Activated CD8-positive, alpha-beta T cell treated with anti-CD3 and anti-CD28 coated beads for 36 hours (primary cell): ENCODE measurements at regions not wholly inside any gene's neighbourhood (a gene's known extent, or its start where the extent isn't known, plus 50 kb on each side); places are given as distances from the start of the nearest gene placed in this dataset.
A peak's percentile ranks its signal among the peaks of the same experiment; 100 is the strongest.

Experiments
- ATAC-seq: fragments of 200-7000 bp; cut with Tn5 transposase; one replicate; pipeline ENCODE4 v1.10.0; 2021; ENCODE audit warnings: mild to moderate bottlenecking, moderate library complexity
- CTCF ChIA-PET: fragments of 350-600 bp; sonication (Branson Sonifier 250); formaldehyde crosslinking; loops from one replicate; lab custom pipeline; 2021; ENCODE audit warnings: antibody characterized with exemption; lab: Charles Lee
- POLR2A ChIA-PET: fragments of 350-600 bp; sonication (Branson Sonifier 250); formaldehyde crosslinking; loops from one replicate; lab custom pipeline; 2021; ENCODE audit warnings: antibody characterized with exemption; lab: Charles Lee
- DNase-seq: peaks from one replicate; pipeline ENCODE4 v3.0.0-alpha.2; 2020
- H3K27ac Mint-ChIP-seq: one replicate; pipeline ENCODE4 v1.8.0; 2021; ENCODE audit warnings: mild to moderate bottlenecking, mixed read lengths
- H3K27me3 Mint-ChIP-seq: one replicate; pipeline ENCODE4 v1.8.0; 2021; ENCODE audit warnings: mixed read lengths
- H3K36me3 Mint-ChIP-seq: one replicate; pipeline ENCODE4 v1.8.0; 2021; ENCODE audit warnings: low read depth, mixed read lengths
- H3K4me1 Mint-ChIP-seq: one replicate; pipeline ENCODE4 v1.8.0; 2021; ENCODE audit warnings: low read depth, mixed read lengths
- H3K4me3 Mint-ChIP-seq: one replicate; pipeline ENCODE4 v1.8.0; 2021; ENCODE audit warnings: mild to moderate bottlenecking, moderate library complexity, mixed read lengths
- H3K9me3 Mint-ChIP-seq: one replicate; pipeline ENCODE4 v1.8.0; 2021; ENCODE audit warnings: mixed read lengths
- intact Hi-C: fragments of 100-400 bp; cut with micrococcal nuclease; formaldehyde crosslinking; loops from one replicate; pipeline ENCODE4 v1.10.0; 2022
- TF ChIP-seq, protein P1 (sequence below): fragments of 200-600 bp; IDR thresholded peaks from one replicate; pipeline ENCODE4 v1.8.0; 2022; ENCODE audit warnings: antibody characterized with exemption, mild to moderate bottlenecking

DNA sequence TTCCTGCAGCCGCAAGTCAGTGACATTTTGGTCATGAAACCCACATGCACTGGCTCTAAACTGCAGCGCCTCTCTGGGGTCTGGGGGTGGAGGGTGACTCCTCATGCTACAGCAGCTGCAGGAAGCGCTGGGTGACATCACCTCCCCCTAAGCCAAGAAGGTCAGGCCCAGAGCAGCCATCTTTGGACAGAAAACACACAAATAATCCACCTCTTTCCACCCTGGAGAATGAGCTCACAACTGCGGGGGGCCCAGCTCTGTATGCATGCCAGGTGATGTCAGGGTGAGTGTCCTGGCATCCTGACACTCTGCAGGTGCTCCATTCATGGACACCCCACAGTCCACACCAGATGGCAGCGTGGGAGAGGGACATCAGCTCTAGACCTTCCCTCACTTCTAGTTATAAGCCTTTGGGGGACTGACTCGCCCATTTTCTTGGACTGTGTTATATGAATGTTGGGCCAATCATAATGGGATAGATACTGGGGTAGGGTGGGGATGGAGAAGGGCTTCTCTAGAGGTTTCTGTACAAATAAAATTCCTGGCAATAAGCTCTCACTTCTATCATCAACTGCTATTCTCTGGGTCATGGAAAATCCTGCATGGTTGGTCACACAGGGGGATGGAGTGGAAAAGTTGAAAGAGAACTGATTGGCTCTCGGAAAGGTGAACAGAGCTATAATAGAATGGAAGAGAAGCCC is 70.7 kb upstream of the THBS1 start:
- Mint-ChIP-seq H3K27ac (no peak overlapping the region), H3K27me3 (peaks cover 5% of the 10 kb centered on the region), H3K36me3 (no peaks in the 10 kb centered on the region), H3K4me3 (no peak overlapping the region), H3K4me1 (no peaks in the 10 kb centered on the region), H3K9me3 (peaks cover 6% of the 10 kb centered on the region)
- ATAC-seq: no peak
- TF ChIP-seq, protein P1, sequence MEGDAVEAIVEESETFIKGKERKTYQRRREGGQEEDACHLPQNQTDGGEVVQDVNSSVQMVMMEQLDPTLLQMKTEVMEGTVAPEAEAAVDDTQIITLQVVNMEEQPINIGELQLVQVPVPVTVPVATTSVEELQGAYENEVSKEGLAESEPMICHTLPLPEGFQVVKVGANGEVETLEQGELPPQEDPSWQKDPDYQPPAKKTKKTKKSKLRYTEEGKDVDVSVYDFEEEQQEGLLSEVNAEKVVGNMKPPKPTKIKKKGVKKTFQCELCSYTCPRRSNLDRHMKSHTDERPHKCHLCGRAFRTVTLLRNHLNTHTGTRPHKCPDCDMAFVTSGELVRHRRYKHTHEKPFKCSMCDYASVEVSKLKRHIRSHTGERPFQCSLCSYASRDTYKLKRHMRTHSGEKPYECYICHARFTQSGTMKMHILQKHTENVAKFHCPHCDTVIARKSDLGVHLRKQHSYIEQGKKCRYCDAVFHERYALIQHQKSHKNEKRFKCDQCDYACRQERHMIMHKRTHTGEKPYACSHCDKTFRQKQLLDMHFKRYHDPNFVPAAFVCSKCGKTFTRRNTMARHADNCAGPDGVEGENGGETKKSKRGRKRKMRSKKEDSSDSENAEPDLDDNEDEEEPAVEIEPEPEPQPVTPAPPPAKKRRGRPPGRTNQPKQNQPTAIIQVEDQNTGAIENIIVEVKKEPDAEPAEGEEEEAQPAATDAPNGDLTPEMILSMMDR: no peak
- ChIA-PET POLR2A (interaction anchor here (0.7 kb wide), 1 partner anchor 46 kb away, joined by 4 read pairs; no protein-coding TSS in a partner anchor), CTCF (interaction anchor here (1.2 kb wide), 1 partner anchor 693 kb away, joined by 3 read pairs; no protein-coding TSS in a partner anchor)
- intact Hi-C loops: no loop called here
- peak; percentile 9 for DNase-seq

DNA sequence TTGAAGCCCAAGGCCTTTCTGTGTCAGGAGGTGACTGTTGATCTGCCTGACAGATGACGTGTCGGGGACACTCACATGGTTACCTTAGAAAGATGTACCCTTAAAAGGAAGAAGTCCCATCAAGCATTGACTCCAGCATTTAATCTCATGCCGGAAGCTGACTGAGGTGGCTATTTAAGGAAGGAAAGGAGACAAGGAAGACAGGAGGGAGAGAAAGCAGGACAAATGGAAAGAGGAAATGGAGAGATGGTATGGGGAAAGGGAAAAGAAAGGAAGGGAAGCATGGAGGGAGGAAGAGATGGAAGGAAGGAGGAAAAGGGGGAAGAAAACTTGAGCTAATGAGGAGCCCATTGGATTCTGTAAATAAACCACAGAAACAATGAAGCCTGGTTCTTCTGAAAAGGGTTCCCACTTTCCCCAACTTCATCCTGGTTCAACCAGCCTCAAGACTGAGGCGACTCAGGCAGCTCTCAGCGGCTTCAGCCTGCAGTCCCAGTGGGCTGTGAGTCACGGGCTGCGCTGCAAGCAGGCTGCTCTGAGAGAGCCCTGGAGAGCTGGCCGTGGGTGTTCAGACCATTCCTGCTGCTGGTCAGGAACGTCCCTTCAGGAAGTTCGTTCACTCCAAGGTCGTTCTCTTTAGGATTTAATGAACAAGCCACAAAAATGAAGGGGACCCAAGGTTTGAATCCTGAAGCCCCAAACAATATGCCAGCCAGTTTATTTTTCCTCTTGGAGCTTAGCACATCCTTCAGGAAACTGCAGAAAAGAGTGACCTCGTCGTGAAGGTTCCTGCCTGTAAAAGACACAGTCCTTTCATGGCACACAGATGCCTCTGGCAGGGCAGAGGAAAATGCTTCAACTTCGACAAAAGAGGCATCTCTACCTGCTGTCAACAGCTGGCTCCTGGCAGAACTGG is 69.6 kb upstream of the THBS1 start:
- ChIA-PET CTCF (interaction anchor here (1.2 kb wide), 1 partner anchor 694 kb away, joined by 3 read pairs; no protein-coding TSS in a partner anchor), POLR2A (interaction anchor here (0.7 kb wide), 1 partner anchor 47 kb away, joined by 4 read pairs; no protein-coding TSS in a partner anchor)
- TF ChIP-seq, protein P1: no peak
- DNase-seq (no peak), ATAC-seq (no peak)
- Mint-ChIP-seq H3K4me3 (no peak overlapping the region), H3K27ac (no peak overlapping the region), H3K27me3 (peaks cover 6% of the 10 kb centered on the region), H3K4me1 (no peaks in the 10 kb centered on the region), H3K36me3 (no peaks in the 10 kb centered on the region), H3K9me3 (peaks cover 7% of the 10 kb centered on the region)
- intact Hi-C loops: no loop called here

DNA sequence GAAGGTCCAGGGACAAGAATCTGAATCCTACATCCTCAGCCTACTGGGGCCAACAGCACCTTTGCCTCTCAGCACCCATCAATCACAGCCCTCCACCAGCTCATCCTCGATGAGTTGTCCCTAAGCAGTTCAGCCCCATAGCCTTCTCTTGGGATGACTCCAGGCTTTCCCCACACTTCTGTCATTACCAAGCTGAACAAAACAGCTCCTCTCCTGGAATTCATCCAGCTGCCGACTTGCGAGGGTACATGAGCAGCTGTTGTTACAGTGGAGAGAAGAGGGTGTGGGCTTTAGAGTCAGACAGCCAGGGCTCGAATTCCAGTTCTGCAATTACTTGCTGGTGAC is 69.0 kb upstream of the THBS1 start:
- DNase-seq (no peak), ATAC-seq (no peak)
- H3K27me3 Mint-ChIP-seq: peaks cover 9% of the 10 kb centered on the region
- no peaks in the 10 kb centered on the region for H3K36me3 Mint-ChIP-seq
- H3K9me3 Mint-ChIP-seq: peaks cover 7% of the 10 kb centered on the region
- ChIA-PET POLR2A (no interaction called here), CTCF (no interaction called here)
- no peaks in the 10 kb centered on the region for H3K4me1 Mint-ChIP-seq
- H3K27ac Mint-ChIP-seq: no peak overlapping the region
- TF ChIP-seq, protein P1: no peak
- intact Hi-C loops: no loop called here
- H3K4me3 Mint-ChIP-seq: no peak overlapping the region

- Mint-ChIP-seq H3K27me3 (peaks cover 9% of the 10 kb centered on the region), H3K9me3 (peaks cover 7% of the 10 kb centered on the region), H3K4me3 (no peak overlapping the region), H3K4me1 (no peaks in the 10 kb centered on the region), H3K36me3 (no peaks in the 10 kb centered on the region), H3K27ac (no peak overlapping the region)
- ATAC-seq (no peak), DNase-seq (no peak)
- intact Hi-C loops: no loop called here
- CTCF ChIA-PET: no interaction called here
- TF ChIP-seq, protein P1: no peak
- POLR2A ChIA-PET: no interaction called here
These were observed 68.2 kb upstream of the THBS1 start for GRCh38 chr15:39512643-39513042.

DNA sequence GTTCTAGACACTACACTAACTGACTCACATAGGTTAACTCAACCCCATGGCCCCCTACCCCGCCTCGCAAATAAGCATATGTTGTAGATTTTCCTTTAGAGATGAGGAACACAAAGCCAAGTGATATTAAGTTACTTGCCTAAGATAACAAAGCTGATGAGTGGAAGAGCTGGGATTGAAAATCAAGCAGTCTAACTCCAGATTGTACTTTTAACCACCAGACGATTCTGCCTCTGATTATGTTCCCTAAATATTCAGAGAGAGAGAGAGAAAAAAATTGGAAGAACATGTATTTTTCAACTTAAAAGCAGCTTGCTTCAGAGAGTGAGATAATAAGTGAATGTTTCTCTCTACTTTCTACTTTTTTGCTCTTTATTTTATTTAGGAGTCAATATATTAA is 66.9 kb upstream of the THBS1 start:
- H3K27me3 Mint-ChIP-seq: peaks cover 12% of the 10 kb centered on the region
- H3K36me3 Mint-ChIP-seq: no peaks in the 10 kb centered on the region
- ATAC-seq: no peak
- TF ChIP-seq, protein P1: no peak
- ChIA-PET POLR2A (no interaction called here), CTCF (no interaction called here)
- intact Hi-C loops: no loop called here
- DNase-seq: no peak
- no peak overlapping the region for H3K27ac Mint-ChIP-seq
- H3K4me3 Mint-ChIP-seq: no peak overlapping the region
- peaks cover 7% of the 10 kb centered on the region for H3K9me3 Mint-ChIP-seq
- no peaks in the 10 kb centered on the region for H3K4me1 Mint-ChIP-seq
